A673 (cell line): ENCODE measurements at regions not wholly inside any gene's neighbourhood (a gene's known extent, or its start where the extent isn't known, plus 50 kb on each side); places are given as distances from the start of the nearest gene placed in this dataset.

Source experiments
- BruUV-seq: library from RNA; stranded (reverse); fragments of 400-500 nt; replicated peaks from 2 replicates; lab custom pipeline; 2021; lab: Mats Ljungman, UMichigan
- CTCF ChIA-PET: fragments of 300-600 bp; sonication (Branson Sonifier 250); formaldehyde crosslinking; loops from one replicate; lab custom pipeline; 2022; ENCODE audit warnings: antibody characterized with exemption; lab: Charles Lee
- POLR2A ChIA-PET: fragments of 300-600 bp; sonication (Branson Sonifier 250); formaldehyde crosslinking; loops from one replicate; lab custom pipeline; 2022; ENCODE audit warnings: antibody characterized with exemption; ENCODE audit not compliant: low non-redundant PET; lab: Charles Lee
- DNase-seq: peaks from one replicate; pipeline ENCODE4 v3.0.0-alpha.2; 2015; ENCODE audit warnings: low spot score
- H3K27ac ChIP-seq: fragments of 200-600 bp; sonication (generic); 2 replicates; pipeline ENCODE4 v1.5.1; 2016; ENCODE audit warnings: mixed run types, low read depth, mild to moderate bottlenecking, mixed read lengths, antibody characterized with exemption, low read length; ENCODE audit not compliant: poor library complexity, severe bottlenecking
- H3K27me3 ChIP-seq: fragments of 200-600 bp; sonication (generic); replicated peaks from 2 replicates; pipeline ENCODE4 v1.6.1; 2017; ENCODE audit warnings: mixed run types, low read depth, mild to moderate bottlenecking, mixed read lengths, antibody characterized with exemption, low read length; ENCODE audit not compliant: insufficient read depth, poor library complexity
- H3K36me3 ChIP-seq: fragments of 200-600 bp; sonication (generic); 2 replicates; pipeline ENCODE4 v1.6.1; 2016; ENCODE audit warnings: mixed run types, mild to moderate bottlenecking, mixed read lengths, antibody characterized with exemption, low read length; ENCODE audit not compliant: insufficient read depth, poor library complexity, severe bottlenecking
- H3K4me1 ChIP-seq: fragments of 200-600 bp; sonication (generic); 2 replicates; pipeline ENCODE4 v1.6.1; 2017; ENCODE audit warnings: mixed run types, mild to moderate bottlenecking, mixed read lengths, antibody characterized with exemption, low read length; ENCODE audit not compliant: insufficient read depth, poor library complexity, severe bottlenecking
- H3K4me3 ChIP-seq: fragments of 200-600 bp; sonication (generic); 2 replicates; pipeline ENCODE4 v1.5.1; 2016; ENCODE audit warnings: low read depth, mixed run types, mild to moderate bottlenecking, mixed read lengths, low read length; ENCODE audit not compliant: poor library complexity, severe bottlenecking
- H3K9me3 ChIP-seq: fragments of 200-600 bp; sonication (generic); 2 replicates; pipeline ENCODE4 v1.6.1; 2016; ENCODE audit warnings: mixed run types, low read depth, mild to moderate bottlenecking, mixed read lengths, antibody characterized with exemption, low read length; ENCODE audit not compliant: poor library complexity, severe bottlenecking
- EZH2 ChIP-seq: fragments of 200-600 bp; sonication (generic); IDR thresholded peaks from 2 replicates; pipeline ENCODE4 v1.6.1; 2017; ENCODE audit warnings: borderline replicate concordance, low read depth, mild to moderate bottlenecking, mixed read lengths, antibody characterized with exemption, low read length; ENCODE audit not compliant: poor library complexity, severe bottlenecking
- intact Hi-C: fragments of 100-400 bp; cut with micrococcal nuclease; formaldehyde crosslinking; loops from one replicate; pipeline ENCODE4 v1.10.0; 2022; ENCODE audit not compliant: unreplicated experiment
- TF ChIP-seq, protein P1 (sequence below): fragments of 300-800, 200-600 bp; sonication (generic); conservative IDR thresholded peaks from 2 replicates; pipeline ENCODE4 v1.5.1; 2017; ENCODE audit warnings: low read depth, mild to moderate bottlenecking, antibody characterized with exemption, low read length, moderate library complexity, mixed read lengths

DNA sequence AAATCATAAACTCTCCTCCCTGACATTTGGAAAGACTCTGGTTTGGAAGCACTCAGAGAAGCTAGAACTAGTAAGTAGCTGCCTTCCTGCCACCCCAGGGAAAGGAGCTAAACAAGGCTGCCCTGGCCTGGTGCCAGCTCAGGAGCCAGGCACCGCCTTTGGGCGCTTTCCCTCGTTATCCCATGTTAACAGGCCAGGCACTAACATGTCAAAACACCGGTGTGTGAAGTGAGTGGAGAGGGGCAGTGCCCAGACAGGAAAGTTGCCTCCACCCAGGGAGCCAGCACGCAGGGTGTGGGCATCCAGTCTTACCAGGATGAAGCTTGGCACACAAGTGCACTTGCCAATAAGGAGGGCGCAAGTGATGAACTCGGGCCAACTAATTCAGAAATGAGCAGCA is 346.8 kb downstream of the RRAGC start:
- H3K9me3 ChIP-seq: no peaks in the 10 kb centered on the region
- H3K4me3 ChIP-seq: no peak overlapping the region
- ChIA-PET CTCF (no interaction called here), POLR2A (no interaction called here)
- no TSS peak for BruUV-seq
- intact Hi-C loops: no loop called here
- H3K4me1 ChIP-seq: peaks cover 45% of the 10 kb centered on the region
- H3K27ac ChIP-seq: no peak overlapping the region
- H3K36me3 ChIP-seq: no peaks in the 10 kb centered on the region
- peak; percentile 46 for DNase-seq
- TF ChIP-seq, protein P1, sequence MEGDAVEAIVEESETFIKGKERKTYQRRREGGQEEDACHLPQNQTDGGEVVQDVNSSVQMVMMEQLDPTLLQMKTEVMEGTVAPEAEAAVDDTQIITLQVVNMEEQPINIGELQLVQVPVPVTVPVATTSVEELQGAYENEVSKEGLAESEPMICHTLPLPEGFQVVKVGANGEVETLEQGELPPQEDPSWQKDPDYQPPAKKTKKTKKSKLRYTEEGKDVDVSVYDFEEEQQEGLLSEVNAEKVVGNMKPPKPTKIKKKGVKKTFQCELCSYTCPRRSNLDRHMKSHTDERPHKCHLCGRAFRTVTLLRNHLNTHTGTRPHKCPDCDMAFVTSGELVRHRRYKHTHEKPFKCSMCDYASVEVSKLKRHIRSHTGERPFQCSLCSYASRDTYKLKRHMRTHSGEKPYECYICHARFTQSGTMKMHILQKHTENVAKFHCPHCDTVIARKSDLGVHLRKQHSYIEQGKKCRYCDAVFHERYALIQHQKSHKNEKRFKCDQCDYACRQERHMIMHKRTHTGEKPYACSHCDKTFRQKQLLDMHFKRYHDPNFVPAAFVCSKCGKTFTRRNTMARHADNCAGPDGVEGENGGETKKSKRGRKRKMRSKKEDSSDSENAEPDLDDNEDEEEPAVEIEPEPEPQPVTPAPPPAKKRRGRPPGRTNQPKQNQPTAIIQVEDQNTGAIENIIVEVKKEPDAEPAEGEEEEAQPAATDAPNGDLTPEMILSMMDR: no peak
- no peak for TF ChIP-seq EZH2
- H3K27me3 ChIP-seq: no peaks in the 10 kb centered on the region

- no peak overlapping the region for H3K4me3 ChIP-seq
- no peak overlapping the region for H3K27ac ChIP-seq
- intact Hi-C loops: no loop called here
- H3K4me1 ChIP-seq: peaks cover 51% of the 10 kb centered on the region
- no TSS peak for BruUV-seq
- DNase-seq: no peak
- CTCF ChIA-PET: interaction anchor here (0.6 kb wide), 1 partner anchor 215 kb away, joined by 4 read pairs; no protein-coding TSS in a partner anchor
- POLR2A ChIA-PET: no interaction called here
- H3K9me3 ChIP-seq: no peaks in the 10 kb centered on the region
- H3K27me3 ChIP-seq: no peaks in the 10 kb centered on the region
- H3K36me3 ChIP-seq: no peaks in the 10 kb centered on the region
- no peak for TF ChIP-seq EZH2
- TF ChIP-seq, protein P1: no peak
These were observed 347.4 kb downstream of the RRAGC start for GRCh38 chr1:38512024-38512767.

- CTCF ChIA-PET: no interaction called here
- BruUV-seq: no TSS peak
- Histone ChIP-seq H3K9me3 (no peaks in the 10 kb centered on the region), H3K36me3 (no peaks in the 10 kb centered on the region), H3K27ac (peak overlapping the region; percentile 51), H3K4me3 (peak overlapping the region; percentile 3), H3K4me1 (peaks cover 65% of the 10 kb centered on the region), H3K27me3 (no peaks in the 10 kb centered on the region)
- intact Hi-C loops: loop anchor here (5.0 kb wide), 1 partner anchor 79 kb away; no protein-coding TSS in a partner anchor
- DNase-seq: peak; percentile 94
- TF ChIP-seq EZH2: no peak
- TF ChIP-seq, protein P1: no peak
- POLR2A ChIA-PET: no interaction called here
These were observed 351.3 kb downstream of the RRAGC start for GRCh38 chr1:38508232-38508631.
